Gastrocnemius medialis (tissue), 4 donors: ENCODE measurements at regions not wholly inside any gene's neighbourhood (a gene's known extent, or its start where the extent isn't known, plus 50 kb on each side); places are given as distances from the start of the nearest gene placed in this dataset.

ENCODE experiments used
- CTCF ChIP-seq, 5 experiments: fragments of 450-650 bp in 3 of 5; fragments of 200-600 bp in 2 of 5; sonication (generic) in 2 of 5; IDR thresholded peaks in 4 of 5; conservative IDR thresholded peaks in 1 of 5; 1 replicate in 4 of 5; 2 replicates in 1 of 5; pipeline ENCODE4 v1.5.1; 2016 to 2019; ENCODE audit warnings: antibody characterized with exemption in 5 of 5, mild to moderate bottlenecking in 3 of 5, moderate library complexity in 3 of 5
- POLR2A ChIP-seq, 2 donors: fragments of 450-650 bp; IDR thresholded peaks; one replicate each; pipeline ENCODE4 v1.6.1; 2017; ENCODE audit warnings: antibody characterized with exemption in 2 of 2, mild to moderate bottlenecking in 2 of 2, moderate library complexity in 2 of 2

GRCh38 chr3:90261481-90262433 lies 1154.3 kb downstream of the EPHA3 start:
- TF ChIP-seq POLR2A (IDR thresholded peaks at IDR 0.05) (no peak), CTCF (IDR thresholded peaks at IDR 0.05 in 4 of 5, conservative IDR thresholded peaks at IDR 0.05 in 1 of 5) (no peak)
